ENCODE measurements at regions not wholly inside any gene's neighbourhood (a gene's known extent, or its start where the extent isn't known, plus 50 kb on each side); places are given as distances from the start of the nearest gene placed in this dataset.

GRCh38 chrX:112520124-112520523 is 159.6 kb downstream of the LHFPL1 start:
- Histone ChIP-seq H3K4me1 (ENCODE audit: control extremely low read depth in 1 of 4, control insufficient read depth in 4 of 4, insufficient read depth in 4 of 4, low read length in 3 of 4) (no peaks in the 10 kb centered on the region), H3K27ac (ENCODE audit: insufficient read depth in 1 of 2, low read depth in 1 of 2, low read length in 2 of 2, poor library complexity in 1 of 2, severe bottlenecking in 2 of 2) (no peak overlapping the region), H3K9me3 (ENCODE audit: control extremely low read depth in 1 of 5, control insufficient read depth in 4 of 5, insufficient read depth in 2 of 5, low read depth in 1 of 5, low read length in 4 of 5) (no peaks in the 10 kb centered on the region), H3K27me3 (replicated peaks in 2 of 5; ENCODE audit: control insufficient read depth in 4 of 5, insufficient read depth in 5 of 5, low read length in 4 of 5) (no peaks in the 10 kb centered on the region), H3K36me3 (ENCODE audit: control insufficient read depth in 4 of 4, insufficient read depth in 4 of 4, low read length in 3 of 4) (no peaks in the 10 kb centered on the region), H3K4me3 (ENCODE audit: control insufficient read depth in 1 of 7, extremely low read depth in 1 of 7, insufficient read depth in 4 of 7, low read depth in 2 of 7, low read length in 6 of 7) (no peak overlapping the region)
- CTCF ChIA-PET = no interaction called here
- POLR2A ChIA-PET = no interaction called here
- no CpG with 5 or more reads among the region's 1 CpG for WGBS (ENCODE audit: insufficient coverage)
- no peak for DNase-seq

GRCh38 chrX:112513154-112513553 is 166.6 kb downstream of the LHFPL1 start:
- H3K27ac ChIP-seq (ENCODE audit: insufficient read depth in 1 of 2, low read depth in 1 of 2, low read length in 2 of 2, poor library complexity in 1 of 2, severe bottlenecking in 2 of 2) = no peak overlapping the region
- ChIA-PET CTCF (no interaction called here), POLR2A (no interaction called here)
- WGBS (ENCODE audit: insufficient coverage) = 100% methylated on average over 1 of the region's 3 CpGs
- no peaks in the 10 kb centered on the region for H3K4me1 ChIP-seq (ENCODE audit: control extremely low read depth in 1 of 4, control insufficient read depth in 4 of 4, insufficient read depth in 4 of 4, low read length in 3 of 4)
- peaks cover 0 to 7% (median 0%) of the 10 kb centered on the region in 5 experiments for H3K9me3 ChIP-seq (ENCODE audit: control extremely low read depth in 1 of 5, control insufficient read depth in 4 of 5, insufficient read depth in 2 of 5, low read depth in 1 of 5, low read length in 4 of 5)
- no peaks in the 10 kb centered on the region for H3K27me3 ChIP-seq (replicated peaks in 2 of 5; ENCODE audit: control insufficient read depth in 4 of 5, insufficient read depth in 5 of 5, low read length in 4 of 5)
- no peak overlapping the region for H3K4me3 ChIP-seq (ENCODE audit: control insufficient read depth in 1 of 7, extremely low read depth in 1 of 7, insufficient read depth in 4 of 7, low read depth in 2 of 7, low read length in 6 of 7)
- H3K36me3 ChIP-seq (ENCODE audit: control insufficient read depth in 4 of 4, insufficient read depth in 4 of 4, low read length in 3 of 4) = no peaks in the 10 kb centered on the region
- no peak for DNase-seq

- POLR2A ChIA-PET = no interaction called here
- H3K36me3 ChIP-seq (ENCODE audit: control insufficient read depth in 4 of 4, insufficient read depth in 4 of 4, low read length in 3 of 4) = no peaks in the 10 kb centered on the region
- CTCF ChIA-PET = interaction anchor here (0.7 kb wide), 1 partner anchor 78 kb away, joined by 3 read pairs; no protein-coding TSS in a partner anchor
- no peaks in the 10 kb centered on the region for H3K27me3 ChIP-seq (replicated peaks in 2 of 5; ENCODE audit: control insufficient read depth in 4 of 5, insufficient read depth in 5 of 5, low read length in 4 of 5)
- WGBS (ENCODE audit: insufficient coverage) = 36% methylated on average over 2 of the region's 3 CpGs
- H3K9me3 ChIP-seq (ENCODE audit: control extremely low read depth in 1 of 5, control insufficient read depth in 4 of 5, insufficient read depth in 2 of 5, low read depth in 1 of 5, low read length in 4 of 5) = peaks cover 0 to 7% (median 0%) of the 10 kb centered on the region in 5 experiments
- no peaks in the 10 kb centered on the region for H3K4me1 ChIP-seq (ENCODE audit: control extremely low read depth in 1 of 4, control insufficient read depth in 4 of 4, insufficient read depth in 4 of 4, low read length in 3 of 4)
- no peak overlapping the region for H3K27ac ChIP-seq (ENCODE audit: insufficient read depth in 1 of 2, low read depth in 1 of 2, low read length in 2 of 2, poor library complexity in 1 of 2, severe bottlenecking in 2 of 2)
- no peak overlapping the region for H3K4me3 ChIP-seq (ENCODE audit: control insufficient read depth in 1 of 7, extremely low read depth in 1 of 7, insufficient read depth in 4 of 7, low read depth in 2 of 7, low read length in 6 of 7)
- no peak for DNase-seq
Measured at GRCh38 chrX:112512509-112512908, 167.2 kb downstream of the LHFPL1 start.

GRCh38 chrX:112510629-112511028 is 169.1 kb downstream of the LHFPL1 start:
- Histone ChIP-seq H3K4me3 (ENCODE audit: control insufficient read depth in 1 of 7, extremely low read depth in 1 of 7, insufficient read depth in 4 of 7, low read depth in 2 of 7, low read length in 6 of 7) (no peak overlapping the region), H3K4me1 (ENCODE audit: control extremely low read depth in 1 of 4, control insufficient read depth in 4 of 4, insufficient read depth in 4 of 4, low read length in 3 of 4) (no peaks in the 10 kb centered on the region), H3K27ac (ENCODE audit: insufficient read depth in 1 of 2, low read depth in 1 of 2, low read length in 2 of 2, poor library complexity in 1 of 2, severe bottlenecking in 2 of 2) (no peak overlapping the region), H3K9me3 (ENCODE audit: control extremely low read depth in 1 of 5, control insufficient read depth in 4 of 5, insufficient read depth in 2 of 5, low read depth in 1 of 5, low read length in 4 of 5) (peaks cover 0 to 7% (median 0%) of the 10 kb centered on the region in 5 experiments), H3K36me3 (ENCODE audit: control insufficient read depth in 4 of 4, insufficient read depth in 4 of 4, low read length in 3 of 4) (no peaks in the 10 kb centered on the region), H3K27me3 (replicated peaks in 2 of 5; ENCODE audit: control insufficient read depth in 4 of 5, insufficient read depth in 5 of 5, low read length in 4 of 5) (no peaks in the 10 kb centered on the region)
- ChIA-PET POLR2A (no interaction called here), CTCF (no interaction called here)
- WGBS (ENCODE audit: insufficient coverage) = no CpG with 5 or more reads among the region's 3 CpGs
- no peak for DNase-seq

GRCh38 chrX:112477653-112478052 is 202.1 kb downstream of the LHFPL1 start:
- no peak overlapping the region for H3K27ac ChIP-seq (ENCODE audit: insufficient read depth in 1 of 2, low read depth in 1 of 2, low read length in 2 of 2, poor library complexity in 1 of 2, severe bottlenecking in 2 of 2)
- no peak overlapping the region for H3K4me3 ChIP-seq (ENCODE audit: control insufficient read depth in 1 of 7, extremely low read depth in 1 of 7, insufficient read depth in 4 of 7, low read depth in 2 of 7, low read length in 6 of 7)
- H3K27me3 ChIP-seq (replicated peaks in 2 of 5; ENCODE audit: control insufficient read depth in 4 of 5, insufficient read depth in 5 of 5, low read length in 4 of 5) = peaks cover 0 to 3% (median 0%) of the 10 kb centered on the region in 5 experiments
- no peaks in the 10 kb centered on the region for H3K4me1 ChIP-seq (ENCODE audit: control extremely low read depth in 1 of 4, control insufficient read depth in 4 of 4, insufficient read depth in 4 of 4, low read length in 3 of 4)
- no peak for DNase-seq
- no CpG with 5 or more reads among the region's 2 CpGs for whole genome bisulfite sequencing (ENCODE audit: insufficient coverage)
- H3K36me3 ChIP-seq (ENCODE audit: control insufficient read depth in 4 of 4, insufficient read depth in 4 of 4, low read length in 3 of 4) = no peaks in the 10 kb centered on the region
- ChIA-PET CTCF (no interaction called here), POLR2A (no interaction called here)
- peaks cover 0 to 1% (median 0%) of the 10 kb centered on the region in 5 experiments for H3K9me3 ChIP-seq (ENCODE audit: control extremely low read depth in 1 of 5, control insufficient read depth in 4 of 5, insufficient read depth in 2 of 5, low read depth in 1 of 5, low read length in 4 of 5)

- Histone ChIP-seq H3K9me3 (ENCODE audit: control extremely low read depth in 1 of 5, control insufficient read depth in 4 of 5, insufficient read depth in 2 of 5, low read depth in 1 of 5, low read length in 4 of 5) (peaks cover 0 to 1% (median 0%) of the 10 kb centered on the region in 5 experiments), H3K27me3 (replicated peaks in 2 of 5; ENCODE audit: control insufficient read depth in 4 of 5, insufficient read depth in 5 of 5, low read length in 4 of 5) (peaks cover 0 to 3% (median 0%) of the 10 kb centered on the region in 5 experiments), H3K4me1 (ENCODE audit: control extremely low read depth in 1 of 4, control insufficient read depth in 4 of 4, insufficient read depth in 4 of 4, low read length in 3 of 4) (no peaks in the 10 kb centered on the region), H3K4me3 (ENCODE audit: control insufficient read depth in 1 of 7, extremely low read depth in 1 of 7, insufficient read depth in 4 of 7, low read depth in 2 of 7, low read length in 6 of 7) (no peak overlapping the region), H3K36me3 (ENCODE audit: control insufficient read depth in 4 of 4, insufficient read depth in 4 of 4, low read length in 3 of 4) (no peaks in the 10 kb centered on the region), H3K27ac (ENCODE audit: insufficient read depth in 1 of 2, low read depth in 1 of 2, low read length in 2 of 2, poor library complexity in 1 of 2, severe bottlenecking in 2 of 2) (no peak overlapping the region)
- CTCF ChIA-PET = no interaction called here
- DNase-seq = no peak
- POLR2A ChIA-PET = no interaction called here
- no CpG with 5 or more reads among the region's 3 CpGs for WGBS (ENCODE audit: insufficient coverage)
Measured at GRCh38 chrX:112473654-112474053, 206.1 kb downstream of the LHFPL1 start.

- POLR2A ChIA-PET = no interaction called here
- peaks cover 0 to 1% (median 0%) of the 10 kb centered on the region in 5 experiments for H3K9me3 ChIP-seq (ENCODE audit: control extremely low read depth in 1 of 5, control insufficient read depth in 4 of 5, insufficient read depth in 2 of 5, low read depth in 1 of 5, low read length in 4 of 5)
- WGBS (ENCODE audit: insufficient coverage) = 31% methylated on average over 2 of the region's 2 CpGs
- H3K27me3 ChIP-seq (replicated peaks in 2 of 5; ENCODE audit: control insufficient read depth in 4 of 5, insufficient read depth in 5 of 5, low read length in 4 of 5) = peaks cover 0 to 3% (median 0%) of the 10 kb centered on the region in 5 experiments
- no peak overlapping the region for H3K4me3 ChIP-seq (ENCODE audit: control insufficient read depth in 1 of 7, extremely low read depth in 1 of 7, insufficient read depth in 4 of 7, low read depth in 2 of 7, low read length in 6 of 7)
- no peak for DNase-seq
- no peaks in the 10 kb centered on the region for H3K4me1 ChIP-seq (ENCODE audit: control extremely low read depth in 1 of 4, control insufficient read depth in 4 of 4, insufficient read depth in 4 of 4, low read length in 3 of 4)
- CTCF ChIA-PET = no interaction called here
- H3K27ac ChIP-seq (ENCODE audit: insufficient read depth in 1 of 2, low read depth in 1 of 2, low read length in 2 of 2, poor library complexity in 1 of 2, severe bottlenecking in 2 of 2) = no peak overlapping the region
- H3K36me3 ChIP-seq (ENCODE audit: control insufficient read depth in 4 of 4, insufficient read depth in 4 of 4, low read length in 3 of 4) = no peaks in the 10 kb centered on the region
Measured at GRCh38 chrX:112470551-112470950, 209.2 kb downstream of the LHFPL1 start.
